ENCODE measurements at regions not wholly inside any gene's neighbourhood (a gene's known extent, or its start where the extent isn't known, plus 50 kb on each side); places are given as distances from the start of the nearest gene placed in this dataset.

- no peak for TF ChIP-seq CTCF (IDR thresholded peaks at IDR 0.05; ENCODE audit: borderline replicate concordance, extremely low read depth, low read length, poor library complexity, severe bottlenecking)
- TF ChIP-seq EZH2 (IDR thresholded peaks at IDR 0.05; ENCODE audit: borderline replicate concordance, low read depth, low read length, severe bottlenecking): no peak
Measured at GRCh38 chr18:47512726-47513435, 261.4 kb upstream of the SKOR2 start.

Measured in DND-41 (cell line).